ENCODE measurements at regions not wholly inside any gene's neighbourhood (a gene's known extent, or its start where the extent isn't known, plus 50 kb on each side); places are given as distances from the start of the nearest gene placed in this dataset.

- TF ChIP-seq CTCF (conservative IDR thresholded peaks at IDR 0.05) = no peak
- H3K27ac ChIP-seq = no peak overlapping the region
Observed at GRCh38 chr5:155308289-155308688, 294.7 kb downstream of the KIF4B start.

GRCh38 chr5:155309021-155309746, 295.6 kb downstream of the KIF4B start:
- TF ChIP-seq CTCF (conservative IDR thresholded peaks at IDR 0.05) = no peak
- no peak overlapping the region for H3K27ac ChIP-seq

GRCh38 chr5:155311721-155312120, 298.2 kb downstream of the KIF4B start:
- no peak for TF ChIP-seq CTCF (conservative IDR thresholded peaks at IDR 0.05)
- no peak overlapping the region for H3K27ac ChIP-seq

- TF ChIP-seq CTCF (conservative IDR thresholded peaks at IDR 0.05) = no peak
Observed at GRCh38 chr5:155313518-155313917, 300.0 kb downstream of the KIF4B start.

GRCh38 chr5:155316070-155316714, 302.6 kb downstream of the KIF4B start:
- TF ChIP-seq CTCF (conservative IDR thresholded peaks at IDR 0.05) = no peak
- no peak overlapping the region for H3K27ac ChIP-seq

More at GRCh38 chr5:155313518-155313917, 300.0 kb downstream of the KIF4B start:
- no peak overlapping the region for H3K27ac ChIP-seq

GRCh38 chr5:155332618-155333017, 319.1 kb downstream of the KIF4B start:
- no peak for TF ChIP-seq CTCF (conservative IDR thresholded peaks at IDR 0.05)
- no peak overlapping the region for H3K27ac ChIP-seq

GRCh38 chr5:155342956-155343355, 329.4 kb downstream of the KIF4B start:
- no peak overlapping the region for H3K27ac ChIP-seq
- no peak for TF ChIP-seq CTCF (conservative IDR thresholded peaks at IDR 0.05)
